GM18951 (cell line): ENCODE measurements at regions not wholly inside any gene's neighbourhood (a gene's known extent, or its start where the extent isn't known, plus 50 kb on each side); places are given as distances from the start of the nearest gene placed in this dataset.

ENCODE experiments used
- POLR2A ChIP-seq: IDR thresholded peaks from 4 replicates; pipeline ENCODE4 v1.6.1; 2011; ENCODE audit warnings: mild to moderate bottlenecking; ENCODE audit not compliant: insufficient read length, insufficient read depth; ENCODE audit errors: extremely low read depth
- in situ Hi-C: fragments of 300-500 bp; cut with MboI; formaldehyde crosslinking; loops from one replicate; pipeline ENCODE4 v1.12.0; 2022; ENCODE audit warnings: low sequenced_read_pairs, mixed read lengths, inconsistent platforms; ENCODE audit not compliant: unreplicated experiment

DNA sequence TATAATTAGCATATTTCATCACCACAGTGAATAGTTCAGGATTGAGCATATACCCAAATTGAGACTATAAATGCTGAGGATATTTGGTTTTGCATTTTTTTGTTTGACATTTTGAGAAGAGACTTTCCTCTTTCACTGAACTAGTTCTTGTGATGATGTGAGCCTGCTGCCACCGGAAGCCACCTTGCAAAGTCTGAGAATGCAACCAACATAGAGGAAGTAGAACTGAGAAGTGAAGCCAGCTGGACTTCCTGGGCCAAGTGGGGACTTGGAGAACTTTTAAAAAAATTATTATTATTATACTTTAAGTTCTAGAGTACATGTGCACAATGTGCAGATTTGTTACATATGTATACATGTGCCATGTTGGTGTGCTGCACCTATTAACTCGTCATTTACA, 102.3 kb downstream of the RPE65 start:
- in situ Hi-C loops: loop anchor here (10.0 kb wide), 1 partner anchor 223 kb away; no protein-coding TSS in a partner anchor
- no peak for TF ChIP-seq POLR2A

DNA sequence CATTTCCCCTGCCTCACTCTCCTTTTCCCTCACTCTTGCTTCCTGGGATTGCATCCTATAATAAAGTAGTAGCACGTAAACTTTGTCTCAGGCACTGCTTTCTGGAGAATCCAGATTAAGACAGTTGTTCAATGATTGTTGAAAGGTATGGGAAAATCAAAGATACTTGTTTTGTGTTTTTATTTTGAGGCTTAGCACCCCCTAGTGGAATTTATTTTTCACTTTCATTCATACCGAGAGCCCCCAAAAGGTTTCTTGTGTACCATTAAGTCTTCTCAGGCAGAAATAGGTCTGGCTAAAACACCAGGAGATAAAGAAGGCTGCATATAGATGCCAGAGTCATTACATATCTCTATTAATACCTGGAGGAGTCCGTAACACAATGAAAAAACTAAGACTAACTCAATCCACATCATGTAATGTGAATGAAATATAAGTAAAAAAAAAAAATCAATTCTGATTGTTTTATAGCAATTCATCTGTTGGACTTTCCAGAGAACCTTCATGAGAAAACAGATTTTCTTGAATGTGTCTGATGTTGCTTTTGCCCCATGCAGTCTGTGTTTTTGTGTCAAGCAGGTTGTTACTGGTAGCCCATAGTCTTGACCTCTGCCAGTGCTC, 103.5 kb downstream of the RPE65 start:
- in situ Hi-C loops: loop anchor here (10.0 kb wide), 1 partner anchor 221 kb away; no protein-coding TSS in a partner anchor
- TF ChIP-seq POLR2A: no peak

DNA sequence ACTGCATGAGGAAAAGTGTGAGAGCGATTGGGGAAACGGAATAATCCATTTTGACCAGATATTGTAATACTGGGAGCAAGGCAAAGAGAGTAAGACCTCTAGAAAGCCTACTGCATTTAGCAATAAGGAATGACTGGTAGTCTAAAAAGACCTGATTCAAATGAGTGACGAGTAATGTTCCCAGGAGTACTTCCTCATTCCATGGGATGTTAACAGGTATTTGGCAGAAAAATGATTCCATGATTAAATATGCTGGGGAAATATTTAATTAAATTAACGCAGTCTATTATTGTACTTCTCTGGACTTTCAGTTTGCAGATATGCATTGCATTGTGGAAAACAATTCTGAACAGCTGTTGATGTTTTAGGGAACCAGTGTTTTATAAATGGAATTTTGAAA, 105.5 kb downstream of the RPE65 start:
- in situ Hi-C loops: loop anchor here (10.0 kb wide), 1 partner anchor 219 kb away; no protein-coding TSS in a partner anchor
- no peak for TF ChIP-seq POLR2A

DNA sequence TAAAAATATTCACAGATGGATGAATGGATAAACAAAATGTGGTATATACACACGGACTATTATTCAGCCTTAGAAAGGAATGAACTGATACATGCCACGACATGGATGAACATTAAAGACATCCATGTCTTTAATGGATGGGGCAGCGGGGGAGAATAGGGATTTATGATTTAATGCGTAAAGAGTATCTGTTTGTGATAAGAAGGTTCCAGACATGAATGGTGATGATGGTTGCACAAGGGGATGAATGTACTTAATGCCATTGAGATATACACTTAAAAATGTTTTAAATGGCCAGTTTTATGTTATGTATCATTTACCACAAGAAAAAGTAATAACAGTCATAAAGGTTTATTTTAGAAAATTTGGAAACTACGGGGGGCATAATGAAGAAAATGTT, 108.6 kb upstream of the WLS start:
- no peak for TF ChIP-seq POLR2A
- in situ Hi-C loops: loop anchor here (10.0 kb wide), 1 partner anchor 216 kb away; no protein-coding TSS in a partner anchor

DNA sequence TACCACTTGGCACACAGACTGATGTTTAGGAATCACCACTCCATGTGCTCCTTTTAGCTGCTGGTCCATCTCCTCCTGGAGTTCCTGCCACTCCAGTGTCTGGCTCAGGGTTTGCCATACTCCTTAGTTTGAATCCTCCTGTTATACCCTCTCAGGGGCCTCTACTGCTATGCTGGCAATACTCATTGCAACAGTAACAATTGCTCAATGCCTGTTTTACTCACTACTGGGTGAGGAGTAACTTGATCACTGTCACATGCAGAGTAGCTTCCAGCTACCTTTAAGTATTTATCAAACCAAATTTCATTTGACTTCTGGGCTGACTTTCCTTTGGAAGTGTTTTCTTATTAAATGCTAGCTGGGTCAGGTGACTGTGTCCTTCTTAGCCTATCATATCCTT, 107.2 kb upstream of the WLS start:
- in situ Hi-C loops: no loop called here
- no peak for TF ChIP-seq POLR2A

DNA sequence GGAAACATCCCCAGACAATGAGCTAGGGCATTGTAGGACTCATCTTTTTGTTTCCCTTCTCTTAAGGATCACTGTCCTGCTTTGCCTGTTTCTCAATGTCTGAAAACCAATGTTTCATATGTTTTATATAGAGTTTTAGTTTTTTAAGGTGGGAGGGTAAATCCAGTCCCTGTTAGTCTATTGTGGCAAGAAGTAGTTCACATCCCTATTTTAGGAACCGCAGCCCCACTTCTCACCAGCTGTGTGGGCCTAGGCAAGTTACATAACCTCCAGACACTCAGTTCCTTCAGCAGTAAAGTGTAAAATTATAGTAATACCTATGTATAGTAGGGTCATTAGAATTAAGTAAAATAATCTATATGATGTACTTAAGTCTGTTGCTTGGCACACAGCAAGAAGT, 105.8 kb upstream of the WLS start:
- in situ Hi-C loops: no loop called here
- TF ChIP-seq POLR2A: no peak

DNA sequence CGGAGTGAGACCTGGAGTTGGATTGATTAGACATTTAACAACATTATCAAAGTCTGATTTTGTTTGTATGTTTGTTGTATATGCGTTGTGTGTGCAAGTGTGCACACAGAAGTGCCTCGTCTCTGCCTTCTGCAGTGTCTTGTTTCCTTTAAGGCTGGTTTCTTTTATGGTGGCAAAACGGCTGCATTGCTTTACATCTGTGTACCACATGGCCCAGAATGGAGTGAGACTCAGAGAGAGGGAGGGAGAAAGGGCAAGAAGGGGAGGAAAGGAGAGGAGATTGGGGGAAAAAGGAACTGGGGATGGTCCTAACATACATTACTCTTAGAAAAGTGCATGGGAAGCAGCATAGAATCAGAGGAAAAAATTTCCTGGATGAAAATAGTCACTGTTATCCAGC, 99.7 kb upstream of the WLS start:
- no peak for TF ChIP-seq POLR2A
- in situ Hi-C loops: no loop called here

DNA sequence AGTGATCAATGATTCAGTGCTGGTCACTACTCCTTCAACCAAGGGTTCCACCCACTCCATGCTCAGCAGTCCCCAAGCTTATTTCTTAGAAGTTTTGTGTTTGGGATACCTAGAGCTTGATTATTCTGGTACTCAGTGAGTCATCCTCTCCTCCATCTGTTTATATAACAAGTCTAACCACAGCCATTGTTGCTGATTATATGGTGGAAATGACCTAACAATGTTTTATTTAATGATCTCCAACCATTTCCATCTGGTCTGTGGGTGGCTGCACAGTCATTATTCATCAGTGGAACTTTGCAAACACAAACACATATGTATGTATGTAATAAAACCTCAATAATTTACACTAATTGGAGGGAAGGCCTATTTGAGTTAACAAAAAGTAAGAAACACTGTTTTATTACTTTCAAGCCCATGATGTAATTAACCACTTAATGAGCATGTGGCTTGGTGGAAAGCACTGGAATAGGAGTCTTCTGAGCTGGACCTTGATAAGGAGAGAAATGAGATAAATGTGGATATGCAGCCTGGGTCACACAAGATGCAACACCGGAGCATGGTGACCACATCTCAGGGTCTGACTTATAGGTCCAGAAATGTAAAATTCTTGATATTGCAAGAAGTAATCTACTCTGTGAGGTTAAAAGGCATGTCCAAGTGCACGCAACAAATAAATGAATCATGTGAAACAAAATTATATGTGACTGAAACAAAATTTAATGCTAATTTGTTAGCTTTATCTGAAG, 99.0 kb upstream of the WLS start:
- no peak for TF ChIP-seq POLR2A

DNA sequence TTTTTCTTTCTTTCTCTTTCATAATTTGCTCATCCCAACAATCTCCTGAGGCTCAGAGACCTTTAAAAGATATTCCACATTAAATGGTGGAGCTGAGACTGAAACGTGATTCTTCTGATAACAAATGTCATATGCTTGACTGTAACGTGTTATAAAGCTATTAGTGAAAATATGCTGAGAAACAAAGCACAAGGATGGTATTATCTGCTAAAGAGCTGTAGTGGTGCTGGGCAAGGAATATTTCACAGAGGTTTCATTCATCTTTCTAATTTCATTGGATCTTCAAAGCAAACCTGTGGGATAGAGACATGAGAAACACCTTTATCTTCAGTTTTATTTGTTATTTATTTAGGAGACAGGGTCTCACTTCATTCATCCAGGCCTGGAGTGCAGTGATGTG, 98.1 kb upstream of the WLS start:
- in situ Hi-C loops: no loop called here
- no peak for TF ChIP-seq POLR2A

More for the DNA sequence above, 99.0 kb upstream of the WLS start:
- in situ Hi-C loops: no loop called here

DNA sequence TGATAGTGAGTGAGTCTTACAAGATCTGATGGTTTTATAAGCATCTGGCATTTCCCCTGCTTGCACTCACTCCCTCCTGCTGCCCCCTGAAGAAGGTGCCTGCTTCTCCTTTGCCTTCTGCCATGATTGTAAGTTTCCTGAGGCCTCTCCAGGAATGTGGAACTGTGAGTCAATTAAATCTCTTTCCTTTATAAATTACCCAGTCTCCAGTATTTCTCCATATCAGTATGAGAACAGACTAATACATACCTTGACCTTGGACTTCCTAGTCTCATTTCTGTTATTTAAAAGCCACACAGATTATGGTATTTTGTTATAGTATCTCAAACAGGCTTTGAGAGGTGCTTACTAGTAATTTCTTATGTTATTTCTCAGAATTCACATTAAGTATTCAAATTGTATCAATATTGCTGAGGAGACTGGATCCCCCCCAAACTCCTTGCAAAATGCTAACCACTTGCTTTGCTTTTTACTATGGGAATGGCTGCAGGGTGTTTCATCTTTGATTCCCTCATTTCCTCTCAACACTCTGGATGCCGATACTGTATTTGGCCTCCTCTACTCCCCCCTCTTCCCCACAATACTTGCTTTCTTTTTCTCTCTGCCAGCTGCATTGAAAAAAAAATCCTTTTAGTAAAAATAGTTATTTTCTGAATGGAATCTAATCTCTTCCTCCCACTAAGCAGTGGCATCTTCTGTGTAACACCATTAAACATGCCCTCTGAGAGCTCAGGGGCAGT, 96.9 kb upstream of the WLS start:
- in situ Hi-C loops: no loop called here
- no peak for TF ChIP-seq POLR2A

DNA sequence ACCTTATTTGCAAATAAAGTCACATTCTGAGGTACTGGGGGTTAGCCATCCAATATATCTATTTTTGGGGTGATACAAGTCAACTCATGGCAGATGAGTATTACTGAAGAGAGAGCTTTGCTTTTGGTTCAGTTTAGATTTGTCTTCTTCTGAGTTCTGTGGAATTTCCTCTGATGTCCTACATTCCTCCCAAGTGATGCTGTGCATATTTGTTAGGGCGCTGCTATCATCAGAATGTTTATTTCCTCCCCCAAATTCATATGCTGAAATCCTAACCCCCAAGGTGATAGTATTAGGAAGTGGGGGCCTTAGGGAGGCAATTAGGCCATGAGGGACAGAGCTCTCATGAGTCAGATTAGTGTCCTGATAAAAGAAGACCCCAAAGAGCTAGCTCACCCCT, 96.2 kb upstream of the WLS start:
- in situ Hi-C loops: no loop called here
- no peak for TF ChIP-seq POLR2A

DNA sequence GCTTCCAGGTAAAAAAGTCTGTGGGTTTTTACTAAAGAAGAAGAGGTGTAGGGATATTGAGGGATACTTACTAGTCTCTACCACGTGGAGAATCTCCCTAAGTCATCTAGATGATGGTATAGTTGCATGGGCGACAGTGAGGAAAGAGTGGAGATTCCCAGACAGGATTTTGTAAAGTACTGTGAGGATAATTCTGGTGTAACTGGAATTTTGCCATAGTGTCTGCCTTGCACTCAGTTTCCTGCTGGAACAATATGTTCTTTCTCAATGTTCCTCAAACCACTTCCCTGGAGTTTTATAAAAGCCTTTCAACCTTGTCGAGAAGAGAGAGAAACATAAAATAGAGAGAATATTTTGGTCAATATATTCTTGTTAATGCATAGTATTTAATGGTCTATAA, 95.1 kb upstream of the WLS start:
- in situ Hi-C loops: no loop called here

DNA sequence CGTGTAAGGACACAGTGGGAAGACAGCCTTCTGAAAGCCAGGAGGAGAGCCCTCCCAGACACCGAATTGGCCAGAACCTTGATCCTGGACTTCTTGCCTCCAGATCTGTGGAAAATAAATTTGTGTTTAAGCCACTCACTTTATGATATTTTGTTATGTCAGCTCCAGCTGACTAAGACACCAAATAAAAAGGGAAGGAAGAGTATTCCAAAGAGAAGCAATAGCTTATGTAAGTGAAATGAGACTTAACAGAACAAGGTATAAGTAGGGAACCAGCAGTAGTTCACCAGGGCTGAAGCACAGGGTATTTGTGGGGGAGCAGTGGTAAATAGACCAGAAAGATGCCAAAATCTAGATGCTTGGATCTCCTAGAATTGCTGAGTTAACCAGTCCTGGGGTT, 94.2 kb upstream of the WLS start:
- TF ChIP-seq POLR2A: no peak
- in situ Hi-C loops: no loop called here

More for the DNA sequence above, 95.1 kb upstream of the WLS start:
- no peak for TF ChIP-seq POLR2A
